Activated T-cell treated with anti-CD3 and anti-CD28 coated beads, Interleukin-2, amount 50 U/mL, for 72 hours (primary cell): ENCODE measurements at regions not wholly inside any gene's neighbourhood (a gene's known extent, or its start where the extent isn't known, plus 50 kb on each side); places are given as distances from the start of the nearest gene placed in this dataset.

ENCODE experiments used
- ATAC-seq, 2 donors: fragments of 150-1000 bp; cut with Tn5 transposase; replicated peaks in 1 of 2; 2 replicates each; pipeline ENCODE4 v1.10.0; 2021; ENCODE audit warnings: moderate library complexity in 2 of 2, mild to moderate bottlenecking in 1 of 2
- DNase-seq, 2 donors: peaks; one replicate each; pipeline ENCODE4 v3.0.0; 2021 to 2022; ENCODE audit warnings: mixed read lengths in 1 of 2
- H3K27ac Mint-ChIP-seq: one replicate; pipeline ENCODE4 v1.8.0; 2022; ENCODE audit warnings: mild to moderate bottlenecking, moderate library complexity, mixed read lengths
- H3K27me3 Mint-ChIP-seq: one replicate; pipeline ENCODE4 v1.8.0; 2022; ENCODE audit warnings: low read depth, mixed read lengths
- H3K36me3 Mint-ChIP-seq, 2 donors: one replicate each; pipeline ENCODE4 v1.8.0; 2022; ENCODE audit warnings: mixed read lengths in 2 of 2, mild to moderate bottlenecking in 1 of 2; ENCODE audit not compliant: insufficient read depth in 2 of 2
- H3K4me1 Mint-ChIP-seq: one replicate; pipeline ENCODE4 v1.8.0; 2022; ENCODE audit warnings: low read depth, mixed read lengths
- H3K4me3 Mint-ChIP-seq, 2 donors: one replicate each; pipeline ENCODE4 v1.8.0; 2022; ENCODE audit warnings: mild to moderate bottlenecking in 2 of 2, mixed read lengths in 2 of 2, moderate library complexity in 2 of 2
- H3K9me3 Mint-ChIP-seq, 2 donors: one replicate each; pipeline ENCODE4 v1.8.0; 2022; ENCODE audit warnings: mixed read lengths in 2 of 2

DNA sequence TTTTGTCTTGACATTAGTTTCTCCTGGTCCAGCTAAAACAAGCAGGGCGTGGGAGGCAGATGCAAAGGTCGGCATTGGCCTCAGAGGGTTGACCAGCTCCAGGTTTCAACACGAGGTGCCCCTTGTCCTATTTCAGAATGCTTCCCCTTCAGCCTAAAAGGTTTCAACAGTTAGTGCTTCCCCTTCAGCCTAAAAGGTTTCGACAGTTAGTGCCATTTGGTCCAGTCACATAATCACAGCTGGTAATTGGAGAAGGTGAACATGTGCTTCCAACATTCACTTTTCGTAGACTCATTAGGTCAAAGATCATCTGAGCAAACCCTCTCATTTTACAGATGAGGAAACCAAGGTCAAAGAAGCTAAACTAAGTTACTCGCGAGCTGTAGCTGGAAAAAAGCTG is 270.3 kb upstream of the MAP3K1 start:
- peaks cover 0 to 2% of the 10 kb centered on the region in 2 donors for H3K9me3 Mint-ChIP-seq
- H3K36me3 Mint-ChIP-seq = peaks cover 0 to 1% of the 10 kb centered on the region in 2 donors
- H3K27me3 Mint-ChIP-seq = no peaks in the 10 kb centered on the region
- H3K4me1 Mint-ChIP-seq = peaks cover 7% of the 10 kb centered on the region
- H3K4me3 Mint-ChIP-seq = no peak overlapping the region
- H3K27ac Mint-ChIP-seq = no peak overlapping the region
- DNase-seq = no peak
- no peak for ATAC-seq

DNA sequence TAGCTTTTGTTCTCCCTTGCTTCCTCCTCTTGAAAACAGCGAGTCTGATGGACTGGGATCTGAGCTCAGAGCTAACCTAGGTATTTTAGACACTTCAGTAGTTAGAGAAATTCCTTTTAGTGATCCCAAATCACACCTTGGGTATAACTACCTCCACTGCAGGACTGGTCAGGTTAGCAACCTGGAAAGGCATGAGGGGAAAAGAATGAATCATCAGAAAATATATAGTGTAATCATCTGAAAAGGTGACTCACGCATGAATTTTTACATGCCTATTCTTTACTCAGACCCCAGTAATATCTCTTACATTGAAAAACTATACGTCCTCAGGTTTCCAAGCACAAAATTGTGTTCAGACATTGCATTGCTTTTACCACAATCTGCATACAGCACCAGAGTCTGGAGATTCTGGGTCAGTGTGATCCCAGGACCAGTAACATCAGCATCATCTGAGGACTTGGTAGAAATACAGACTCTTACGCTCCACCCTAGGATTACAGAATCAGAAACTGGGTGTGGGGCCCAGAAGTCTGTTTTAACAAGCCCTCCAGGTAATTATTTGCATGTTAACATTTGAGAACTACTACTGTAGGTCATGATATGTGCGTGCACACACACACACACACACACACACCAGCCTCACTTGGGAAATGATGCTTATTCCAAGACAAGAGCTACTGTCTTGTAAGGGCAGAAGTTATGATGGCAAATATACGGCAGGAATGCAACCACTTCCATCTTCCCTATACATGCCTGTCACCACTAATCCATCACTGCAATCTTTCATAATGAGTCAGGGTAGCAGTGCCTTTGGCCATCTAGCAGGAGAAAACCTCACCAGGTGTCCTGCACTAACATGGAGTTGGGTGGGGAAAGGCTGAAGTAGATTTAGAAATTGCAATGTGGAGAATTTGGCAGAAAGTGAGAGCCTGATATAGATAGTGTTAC is 271.6 kb upstream of the MAP3K1 start:
- Mint-ChIP-seq H3K4me1 (peaks cover 7% of the 10 kb centered on the region), H3K36me3 (peaks cover 0 to 1% of the 10 kb centered on the region in 2 donors), H3K4me3 (no peak overlapping the region), H3K27ac (no peak overlapping the region), H3K27me3 (no peaks in the 10 kb centered on the region), H3K9me3 (peaks cover 0 to 3% of the 10 kb centered on the region in 2 donors)
- ATAC-seq (no peak), DNase-seq (no peak)

DNA sequence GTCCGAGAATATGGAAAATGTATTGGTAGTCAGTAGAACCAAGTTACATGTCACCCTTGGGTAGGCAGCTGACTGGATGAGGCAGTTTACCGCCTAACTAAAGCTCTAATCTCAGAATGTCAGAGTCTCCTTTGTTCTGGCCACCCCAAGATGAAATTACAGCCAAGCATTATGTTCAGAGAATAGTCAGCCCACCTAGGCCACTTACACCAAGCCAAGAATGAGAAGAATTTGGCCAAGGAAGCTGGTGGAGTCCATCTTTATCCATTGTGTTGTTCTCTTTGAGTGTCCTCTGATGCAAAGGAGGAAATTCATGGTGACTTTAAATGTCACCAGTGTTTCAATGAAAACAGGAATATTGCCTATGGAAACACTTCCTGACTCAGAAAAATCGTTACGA is 275.1 kb upstream of the MAP3K1 start:
- DNase-seq = no peak
- H3K27me3 Mint-ChIP-seq = no peaks in the 10 kb centered on the region
- peaks cover 0 to 1% of the 10 kb centered on the region in 2 donors for H3K36me3 Mint-ChIP-seq
- no peak overlapping the region for H3K27ac Mint-ChIP-seq
- H3K4me3 Mint-ChIP-seq = no peak overlapping the region
- H3K9me3 Mint-ChIP-seq = peaks cover 0 to 2% of the 10 kb centered on the region in 2 donors
- peaks cover 7% of the 10 kb centered on the region for H3K4me1 Mint-ChIP-seq
- ATAC-seq = no peak

DNA sequence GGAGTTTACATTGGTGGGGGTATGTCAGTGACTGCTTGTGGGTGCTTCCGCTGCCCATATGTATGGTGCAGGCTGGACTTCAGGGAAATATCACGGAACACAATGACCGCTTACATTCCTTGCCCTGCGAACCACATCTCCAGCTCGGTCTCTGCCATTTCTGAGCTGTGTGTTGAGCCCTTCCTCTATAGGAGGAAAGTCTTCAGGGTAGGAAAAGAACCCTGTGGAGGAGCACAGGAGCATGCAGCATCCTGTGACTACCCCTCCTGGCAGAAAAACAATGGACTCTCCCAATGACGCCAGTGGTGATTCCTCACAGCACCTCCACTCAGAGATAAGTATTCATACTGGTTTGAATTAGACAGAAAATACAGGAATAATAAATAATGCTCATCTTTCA is 276.8 kb upstream of the MAP3K1 start:
- Mint-ChIP-seq H3K9me3 (peaks cover 0 to 2% of the 10 kb centered on the region in 2 donors), H3K36me3 (peaks cover 0 to 1% of the 10 kb centered on the region in 2 donors), H3K4me3 (no peak overlapping the region), H3K27ac (no peak overlapping the region), H3K27me3 (no peaks in the 10 kb centered on the region), H3K4me1 (peaks cover 14% of the 10 kb centered on the region)
- ATAC-seq = no peak
- DNase-seq = no peak

DNA sequence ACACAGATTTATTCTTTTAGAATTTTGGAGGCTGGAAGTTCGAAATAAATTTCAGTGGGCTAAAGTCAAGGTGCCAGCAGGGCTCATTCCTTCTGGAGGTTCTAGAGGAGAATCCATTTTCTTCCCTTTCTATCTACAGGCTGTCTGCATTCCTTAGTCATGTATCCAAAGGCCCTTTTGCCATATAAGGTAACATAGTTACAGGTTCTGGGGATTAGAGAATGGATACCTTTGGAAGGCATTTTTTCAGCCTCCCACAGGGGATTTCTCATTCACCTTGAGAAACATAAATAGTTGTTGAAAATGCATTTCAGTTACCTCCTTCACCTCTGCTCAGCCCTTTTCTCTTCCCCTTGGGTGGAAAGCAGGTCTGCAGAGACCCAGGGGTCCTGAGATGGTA is 280.0 kb upstream of the MAP3K1 start:
- Mint-ChIP-seq H3K4me1 (peaks cover 7% of the 10 kb centered on the region), H3K9me3 (peaks cover 0 to 2% of the 10 kb centered on the region in 2 donors), H3K36me3 (no peaks in the 10 kb centered on the region), H3K4me3 (no peak overlapping the region), H3K27me3 (no peaks in the 10 kb centered on the region), H3K27ac (no peak overlapping the region)
- ATAC-seq = no peak
- no peak for DNase-seq

DNA sequence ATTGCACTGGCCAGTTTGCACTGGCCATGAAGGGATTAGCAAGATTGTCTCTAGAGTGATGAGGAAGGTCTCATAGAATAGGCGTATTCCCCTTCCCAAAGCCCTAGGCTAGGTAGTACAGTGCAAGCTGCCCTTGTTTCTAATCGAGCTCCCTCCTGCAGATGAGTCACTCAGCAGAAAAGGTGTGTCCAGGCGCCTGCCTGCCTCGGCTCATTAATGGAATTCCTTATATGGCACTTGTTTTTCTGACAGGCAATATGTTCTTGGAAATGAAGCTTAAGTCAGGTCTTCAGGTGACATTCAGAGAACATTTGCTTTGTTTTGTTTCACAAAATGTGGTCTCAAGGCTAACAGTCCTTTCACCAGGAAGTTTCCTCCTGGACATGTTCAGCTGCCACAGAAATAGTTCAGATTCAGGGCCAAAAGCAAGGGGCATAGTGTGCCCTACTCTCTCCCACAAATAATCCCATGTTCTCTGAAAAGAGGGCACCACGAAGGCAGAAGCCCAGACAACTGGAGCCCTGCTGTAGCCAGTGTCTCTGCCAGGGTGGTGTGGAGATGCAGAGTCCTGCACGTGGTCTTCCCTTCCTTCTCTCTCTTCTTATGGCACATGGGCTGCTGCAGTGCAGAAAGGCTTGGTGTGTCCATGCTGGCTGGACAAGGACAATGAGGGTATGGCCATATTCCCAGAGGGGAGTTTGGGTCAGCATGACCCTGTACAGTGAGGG is 281.1 kb upstream of the MAP3K1 start:
- H3K27ac Mint-ChIP-seq = no peak overlapping the region
- peak in 1 of 2 donors; percentile 38 for ATAC-seq
- no peak overlapping the region for H3K4me3 Mint-ChIP-seq
- H3K27me3 Mint-ChIP-seq = no peaks in the 10 kb centered on the region
- H3K4me1 Mint-ChIP-seq = peaks cover 7% of the 10 kb centered on the region
- peaks cover 0 to 2% of the 10 kb centered on the region in 2 donors for H3K9me3 Mint-ChIP-seq
- H3K36me3 Mint-ChIP-seq = no peaks in the 10 kb centered on the region
- DNase-seq = no peak

DNA sequence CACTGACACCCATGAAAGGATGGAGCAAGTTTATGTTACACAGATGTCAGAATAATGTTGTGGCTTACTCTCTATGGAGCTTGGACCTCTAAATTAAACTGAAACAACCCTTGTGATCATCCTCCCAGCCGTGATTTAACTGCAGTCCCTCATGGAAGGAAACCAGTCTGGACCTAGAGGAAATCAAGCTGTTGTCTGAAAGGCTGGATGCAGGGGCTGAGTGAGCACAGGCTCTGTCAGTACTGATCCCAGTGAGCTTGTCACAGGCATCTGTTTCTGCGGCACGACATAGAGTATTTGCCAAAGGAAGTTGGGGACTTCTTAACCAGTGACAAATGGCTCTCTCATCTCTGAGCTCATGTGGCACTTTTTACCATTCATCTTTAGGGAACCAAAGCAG is 282.9 kb upstream of the MAP3K1 start:
- DNase-seq = no peak
- no peak overlapping the region for H3K27ac Mint-ChIP-seq
- no peaks in the 10 kb centered on the region for H3K36me3 Mint-ChIP-seq
- H3K27me3 Mint-ChIP-seq = no peaks in the 10 kb centered on the region
- H3K9me3 Mint-ChIP-seq = no peaks in the 10 kb centered on the region
- no peak for ATAC-seq
- H3K4me3 Mint-ChIP-seq = no peak overlapping the region
- H3K4me1 Mint-ChIP-seq = peaks cover 7% of the 10 kb centered on the region

DNA sequence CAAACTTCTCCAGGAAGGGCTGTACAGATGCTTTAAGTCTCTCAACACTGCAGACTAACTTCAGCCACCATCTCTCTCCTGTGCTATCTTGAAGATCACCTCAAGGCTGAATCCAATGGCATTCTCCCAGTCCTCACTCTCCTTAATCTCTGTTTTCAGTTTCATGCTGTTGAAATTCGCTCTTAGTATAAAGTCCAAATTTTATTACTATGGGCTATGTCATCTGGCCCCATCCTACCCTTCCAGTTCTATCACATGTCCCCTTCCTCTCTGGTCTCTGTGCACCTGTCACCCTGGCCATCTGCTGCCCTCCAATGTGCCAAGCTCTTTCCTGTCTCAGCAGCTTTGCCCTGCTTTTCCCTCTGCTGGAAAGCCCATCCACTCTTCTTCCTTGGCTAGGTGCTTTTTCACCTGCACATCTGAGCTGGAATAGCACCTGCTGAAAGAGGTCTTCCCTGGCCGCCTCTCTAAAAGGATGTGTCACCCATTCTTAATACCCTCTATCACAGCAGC is 284.7 kb upstream of the MAP3K1 start:
- Mint-ChIP-seq H3K4me3 (no peak overlapping the region), H3K27me3 (no peaks in the 10 kb centered on the region), H3K27ac (no peak overlapping the region), H3K36me3 (no peaks in the 10 kb centered on the region), H3K4me1 (peaks cover 7% of the 10 kb centered on the region), H3K9me3 (no peaks in the 10 kb centered on the region)
- ATAC-seq = no peak
- DNase-seq = no peak

DNA sequence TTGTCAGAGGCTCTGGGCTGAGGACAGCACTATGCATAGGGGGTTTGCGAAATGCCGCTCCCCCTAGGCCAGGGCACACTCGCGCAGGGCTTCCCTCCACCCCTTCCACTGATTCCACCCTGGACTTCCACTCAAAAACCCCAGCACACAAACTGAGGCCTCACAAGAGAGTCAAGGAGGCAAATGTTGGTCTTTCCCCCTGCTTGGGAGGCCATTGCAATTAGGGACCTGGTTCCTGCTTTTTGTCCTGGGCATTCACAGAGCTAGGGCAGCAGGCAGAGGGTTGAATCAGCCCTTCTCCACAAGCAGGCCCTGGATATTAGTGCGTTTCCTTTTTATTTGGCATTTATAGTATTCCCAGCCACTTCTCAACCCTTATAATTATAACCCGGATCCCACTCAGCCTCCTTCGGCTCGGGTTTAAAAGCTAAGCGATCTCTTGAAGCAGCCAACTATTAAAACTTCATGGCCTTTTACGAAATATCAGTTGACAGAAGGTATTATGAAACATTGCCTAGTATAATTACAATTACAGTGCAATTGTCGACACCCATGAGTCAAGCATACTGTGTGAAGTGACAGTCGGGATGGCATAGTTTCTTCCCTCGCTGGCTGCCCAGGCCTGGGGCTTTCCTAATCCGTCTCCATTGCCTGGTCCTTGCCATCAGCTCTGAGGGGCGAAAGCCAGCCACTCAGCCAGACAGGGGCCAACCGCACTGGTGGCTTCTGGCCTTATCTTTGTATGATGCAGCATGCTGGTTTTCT is 285.5 kb upstream of the MAP3K1 start:
- Mint-ChIP-seq H3K4me3 (no peak overlapping the region), H3K36me3 (no peaks in the 10 kb centered on the region), H3K9me3 (no peaks in the 10 kb centered on the region), H3K27me3 (no peaks in the 10 kb centered on the region), H3K4me1 (peaks cover 7% of the 10 kb centered on the region), H3K27ac (no peak overlapping the region)
- no peak for ATAC-seq
- no peak for DNase-seq

DNA sequence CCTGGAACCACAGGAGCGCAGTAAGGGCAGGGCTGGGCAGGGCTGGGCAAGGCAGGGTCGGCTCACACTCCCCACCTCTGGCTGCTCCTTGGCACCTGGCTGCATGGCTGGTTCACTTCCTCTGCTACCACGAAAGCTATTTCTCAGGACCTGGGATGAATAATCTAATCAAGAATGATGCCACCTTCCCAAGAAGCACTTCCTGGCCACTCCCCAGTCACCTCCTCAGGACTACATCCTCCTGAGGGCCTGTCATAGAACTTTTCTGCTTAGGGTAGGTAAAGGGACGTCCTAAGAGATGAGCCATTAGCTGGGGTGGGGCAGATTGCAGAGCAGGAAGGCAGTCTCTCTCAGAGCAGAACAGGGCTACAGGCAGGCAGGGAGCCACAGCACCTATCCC is 288.2 kb upstream of the MAP3K1 start:
- Mint-ChIP-seq H3K4me1 (no peaks in the 10 kb centered on the region), H3K36me3 (no peaks in the 10 kb centered on the region), H3K27me3 (no peaks in the 10 kb centered on the region), H3K9me3 (no peaks in the 10 kb centered on the region), H3K4me3 (no peak overlapping the region), H3K27ac (no peak overlapping the region)
- DNase-seq (no peak), ATAC-seq (no peak)

DNA sequence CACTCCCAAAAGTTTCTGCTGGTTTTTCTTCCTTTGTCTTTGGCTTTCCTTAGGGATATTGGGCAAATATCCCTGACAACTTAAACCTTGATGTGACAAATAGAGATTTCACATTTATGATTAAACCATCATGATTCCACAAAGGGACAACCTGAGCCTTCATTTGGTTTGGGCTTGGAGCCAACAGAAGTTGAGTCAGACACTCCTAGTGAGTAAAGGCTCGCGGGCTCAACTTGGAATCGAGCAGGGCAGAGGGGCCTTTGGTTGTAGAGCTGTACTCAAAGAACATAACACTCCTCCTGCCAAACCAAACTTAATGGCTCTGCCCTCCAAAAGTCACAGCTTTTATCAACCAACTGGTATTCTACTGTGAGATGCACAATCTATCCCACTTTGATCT is 290.2 kb upstream of the MAP3K1 start:
- Mint-ChIP-seq H3K36me3 (no peaks in the 10 kb centered on the region), H3K27ac (no peak overlapping the region), H3K9me3 (no peaks in the 10 kb centered on the region), H3K4me3 (no peak overlapping the region), H3K27me3 (no peaks in the 10 kb centered on the region), H3K4me1 (no peaks in the 10 kb centered on the region)
- DNase-seq (no peak), ATAC-seq (no peak)

DNA sequence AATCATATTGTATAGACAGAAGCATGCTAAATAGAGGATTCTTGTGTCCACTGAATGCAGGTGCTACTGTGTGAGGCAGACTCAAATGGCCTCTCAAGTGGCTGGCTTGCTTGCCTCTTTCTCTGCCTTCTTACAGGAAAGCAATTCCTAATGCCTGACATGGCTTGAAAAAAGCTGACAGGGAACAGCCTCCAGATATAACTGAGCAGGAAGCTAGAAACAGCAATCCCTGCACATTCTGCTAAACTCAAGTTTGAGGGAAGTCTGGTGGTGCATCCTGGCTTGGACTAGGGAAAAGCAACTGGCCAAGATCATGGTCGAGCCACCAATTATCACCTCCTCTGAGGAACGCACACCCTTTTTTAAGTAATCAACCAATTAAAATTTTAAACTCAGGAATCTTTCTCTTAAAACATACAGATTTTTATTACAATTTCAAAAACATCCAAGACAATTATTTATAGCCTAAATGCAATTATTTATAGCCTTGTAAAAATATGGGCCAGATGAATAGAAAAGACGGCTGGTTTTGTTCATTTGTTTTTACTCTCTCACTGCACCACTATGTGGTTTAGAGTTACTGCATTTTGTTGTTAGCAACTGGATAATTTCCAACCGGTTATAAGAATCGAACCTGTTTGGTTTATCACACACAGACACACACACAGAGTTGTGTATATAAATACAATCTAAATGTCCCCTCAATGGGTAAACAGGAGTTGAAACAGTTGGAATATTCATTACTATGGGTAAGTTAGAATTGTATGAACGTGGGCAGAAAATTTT is 290.9 kb upstream of the ANKRD55 start:
- no peaks in the 10 kb centered on the region for H3K4me1 Mint-ChIP-seq

More for the DNA sequence above, 290.9 kb upstream of the ANKRD55 start:
- no peak for DNase-seq
- Mint-ChIP-seq H3K27me3 (no peaks in the 10 kb centered on the region), H3K4me3 (no peak overlapping the region), H3K36me3 (no peaks in the 10 kb centered on the region), H3K9me3 (no peaks in the 10 kb centered on the region), H3K27ac (no peak overlapping the region)
- ATAC-seq = no peak
